Effector CD8-positive, alpha-beta T cell (primary cell): ENCODE measurements at regions not wholly inside any gene's neighbourhood (a gene's known extent, or its start where the extent isn't known, plus 50 kb on each side); places are given as distances from the start of the nearest gene placed in this dataset.
"Not testable (repeated sequence)": the region's sequence is repeated elsewhere in the genome, so short reads cannot be mapped to it uniquely, and the experiment has no call there.

Experiments
- DNase-seq: peaks from one replicate; lab custom pipeline; 2025; lab: John Stamatoyannopoulos, UW

DNA sequence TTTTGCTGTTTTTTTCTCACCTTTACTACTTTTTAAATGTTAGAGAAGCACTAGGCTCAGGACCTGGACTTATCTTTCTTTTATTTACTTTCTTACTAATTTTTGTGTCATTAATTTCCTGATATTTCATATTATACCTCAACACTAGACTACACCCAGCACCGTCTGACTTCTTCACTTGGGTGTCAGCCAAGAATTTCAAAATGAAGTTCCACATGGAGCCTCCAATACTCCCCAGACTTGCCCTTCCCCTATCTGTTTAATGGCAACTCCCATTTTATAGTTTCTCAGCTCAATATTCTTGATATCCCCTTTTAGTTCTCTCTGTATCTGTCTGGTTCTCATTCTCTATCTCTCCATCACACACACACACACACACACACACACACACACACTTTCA, 139.3 kb downstream of the USP22 start:
- not testable (repeated sequence) for DNase-seq

DNA sequence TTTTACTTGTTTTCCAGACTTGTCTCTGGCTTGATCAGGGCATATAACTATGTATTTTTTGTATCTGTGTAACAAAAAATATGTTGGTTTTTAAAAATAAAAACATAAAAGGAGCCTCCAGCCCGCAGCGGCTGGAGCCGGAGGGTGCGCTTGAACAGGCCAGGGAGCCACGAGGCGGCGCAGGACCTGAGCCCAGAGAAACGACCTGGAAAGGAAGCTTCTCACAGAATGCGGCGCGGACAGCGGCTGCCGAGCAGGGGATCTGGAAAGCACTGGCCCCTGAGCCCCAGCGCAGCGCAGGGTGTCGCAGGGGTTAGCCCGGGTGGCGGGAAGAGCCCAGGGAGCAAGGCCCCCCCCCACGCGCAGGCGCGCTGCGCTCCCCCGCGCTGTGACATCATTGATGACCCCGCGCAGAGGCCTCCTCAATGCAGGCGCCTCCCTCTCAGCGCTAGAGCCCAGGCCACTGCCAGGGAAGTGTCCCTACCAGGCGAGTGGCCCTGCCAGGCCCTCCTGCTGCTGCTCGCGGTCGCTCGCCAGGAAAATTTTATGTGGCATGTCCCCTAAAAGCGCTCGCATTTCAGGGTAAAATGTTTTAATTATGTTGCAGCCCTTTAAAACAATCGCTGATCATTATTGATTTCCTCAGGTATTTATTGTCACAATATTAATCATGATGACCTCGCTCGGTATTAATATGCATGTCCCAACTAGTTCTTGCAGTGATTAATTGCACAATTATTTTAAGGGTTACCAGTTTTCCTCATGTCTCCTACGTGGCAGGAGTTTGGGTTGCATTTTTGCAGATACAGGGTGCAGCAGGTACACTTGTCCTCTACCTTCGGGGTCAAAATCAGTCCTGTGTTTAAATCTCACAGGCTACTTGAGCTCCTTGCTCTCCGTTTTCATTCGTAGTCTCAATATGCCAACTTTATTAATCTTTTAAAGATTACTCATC, 134.2 kb downstream of the USP22 start:
- DNase-seq: peak; percentile 76

DNA sequence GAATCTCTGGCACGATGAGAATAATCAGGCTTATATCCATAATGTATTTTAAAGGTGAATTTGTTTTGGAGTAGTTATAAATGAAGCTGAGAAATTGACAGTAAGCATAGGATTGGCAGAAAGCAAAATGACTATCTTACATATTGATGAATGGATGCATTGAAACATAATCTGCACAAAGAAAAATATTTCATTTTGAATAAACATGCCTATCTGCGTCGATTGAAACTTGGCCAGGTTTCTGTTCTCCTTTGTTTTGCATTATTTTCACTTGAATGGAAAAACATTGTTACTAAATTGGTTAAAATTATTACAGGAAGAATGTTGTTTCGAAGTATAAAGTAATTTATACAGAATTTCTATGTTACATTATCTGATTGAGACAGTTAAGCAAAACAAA, 128.2 kb downstream of the USP22 start:
- DNase-seq: no peak

DNA sequence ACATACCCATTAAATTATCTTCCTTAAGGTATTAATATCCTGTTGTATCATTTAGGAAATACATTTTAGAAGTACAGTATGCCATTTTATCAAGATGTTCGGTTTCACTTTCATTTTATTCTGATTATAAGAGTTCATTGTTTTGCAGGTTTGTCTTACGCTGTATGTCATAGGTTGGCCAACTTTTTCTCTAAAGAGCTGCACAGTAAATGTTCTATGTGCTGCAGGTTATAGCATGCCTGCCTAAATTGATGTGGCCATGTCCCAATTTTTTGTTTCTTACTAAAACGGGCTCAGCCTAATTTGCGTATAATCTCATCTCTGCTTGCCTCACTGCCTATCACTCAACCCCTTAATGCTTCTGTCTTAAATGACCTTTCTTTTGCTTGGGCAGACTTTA, 126.4 kb downstream of the USP22 start:
- DNase-seq: no peak

DNA sequence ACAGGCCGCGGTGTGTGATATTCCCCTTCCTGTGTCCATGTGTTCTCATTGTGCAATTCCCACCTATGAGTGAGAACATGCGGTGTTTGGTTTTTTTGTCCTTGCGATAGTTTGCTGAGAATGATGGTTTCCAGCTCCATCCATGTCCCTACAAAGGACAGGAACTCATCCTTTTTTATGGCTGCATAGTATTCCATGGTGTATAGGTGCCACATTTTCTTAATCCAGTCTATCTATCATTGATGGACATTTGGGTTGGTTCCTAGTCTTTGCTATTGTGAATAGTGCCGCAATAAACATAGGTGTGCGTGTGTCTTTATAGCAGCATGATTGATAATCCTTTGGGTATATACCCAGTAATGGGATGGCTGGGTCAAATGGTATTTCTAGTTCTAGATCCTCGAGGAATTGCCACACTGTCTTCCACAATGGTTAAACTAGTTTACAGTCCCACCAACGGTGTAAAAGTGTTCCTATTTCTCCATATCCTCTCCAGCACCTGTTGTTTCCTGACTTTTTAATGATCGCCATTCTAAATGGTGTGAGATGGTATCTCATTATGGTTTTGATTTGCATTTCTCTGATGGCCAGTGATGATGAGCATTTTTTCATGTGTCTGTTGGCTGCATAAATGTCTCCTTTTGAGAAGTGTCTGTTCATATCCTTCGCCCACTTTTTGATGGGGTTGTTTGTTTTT, 125.1 kb downstream of the USP22 start:
- not testable (repeated sequence) for DNase-seq

DNA sequence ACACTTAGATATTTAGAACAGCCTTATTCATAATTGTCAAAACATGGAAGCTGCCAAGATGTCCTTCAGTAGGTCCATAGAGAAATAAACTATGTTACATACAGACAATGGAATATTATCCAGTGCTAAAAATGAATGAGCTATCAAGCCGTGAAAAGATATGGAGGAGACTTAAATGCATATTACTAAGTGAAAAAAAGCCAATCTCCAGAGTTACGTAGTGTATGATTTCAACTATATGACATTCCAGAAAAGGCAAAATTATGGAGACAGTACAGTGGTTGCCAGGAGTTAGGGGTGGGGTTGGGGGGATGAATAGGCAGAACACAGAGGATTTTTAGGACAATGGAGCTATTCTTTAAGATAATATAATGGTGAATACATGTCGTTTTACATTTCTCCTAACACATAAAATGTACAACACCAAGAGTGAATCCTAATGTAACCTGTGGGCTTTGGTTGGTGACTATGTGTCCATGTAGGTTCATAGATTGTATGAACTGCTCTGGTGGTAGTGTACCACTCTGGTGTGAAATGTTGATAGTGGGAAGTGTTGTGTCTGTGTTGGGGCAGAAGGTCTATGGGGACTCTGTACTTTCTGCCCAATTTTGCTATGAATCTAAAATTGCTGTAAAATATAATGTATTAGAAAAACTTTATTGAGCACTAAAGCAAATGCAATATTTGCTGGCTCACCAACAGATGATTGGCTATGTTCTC, 122.6 kb downstream of the USP22 start:
- DNase-seq: no peak

DNA sequence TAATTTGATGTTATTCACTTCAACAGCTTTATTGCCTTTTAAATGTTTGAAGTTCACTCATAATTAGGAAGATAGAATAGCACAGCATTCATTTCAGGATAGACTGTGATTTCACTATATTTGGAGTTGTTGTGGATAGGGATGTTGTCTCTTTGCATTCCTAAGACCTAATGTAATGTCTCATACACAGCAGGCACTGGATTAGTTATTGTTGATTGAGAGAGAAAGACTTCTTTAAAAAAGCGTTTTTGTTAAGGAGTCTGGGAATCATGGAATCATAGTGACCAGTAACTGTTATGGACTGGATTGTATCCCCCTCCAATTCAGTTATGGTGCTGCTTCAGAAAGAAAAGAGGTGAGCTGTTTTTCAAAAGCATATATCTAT, 122.0 kb downstream of the USP22 start:
- no peak for DNase-seq

DNA sequence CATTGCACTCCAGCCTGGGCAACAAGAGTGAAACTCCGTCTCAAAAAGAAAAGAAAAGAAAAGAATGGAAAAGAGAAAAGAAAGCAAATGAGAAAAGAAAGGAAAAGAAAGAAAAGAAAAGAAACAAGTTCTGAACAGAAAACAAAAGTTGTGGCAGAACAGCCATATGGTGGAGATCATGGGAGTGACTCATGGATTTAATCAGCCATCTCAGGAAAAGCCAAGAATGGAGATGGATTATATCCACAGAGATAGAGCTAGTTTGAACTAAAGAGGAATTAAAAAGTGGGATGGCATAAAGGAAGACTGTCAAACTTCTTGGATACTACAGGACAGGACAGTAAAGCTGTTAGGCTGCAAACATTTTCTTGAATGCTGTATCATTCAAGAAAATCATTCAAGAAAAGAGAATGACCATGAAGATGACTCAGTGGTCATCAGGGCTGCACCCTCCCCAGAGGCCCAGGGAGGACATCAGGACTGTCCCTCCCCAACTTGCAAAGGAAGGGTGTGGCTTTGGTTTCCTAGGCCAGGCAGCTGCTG, 120.6 kb downstream of the USP22 start:
- DNase-seq: no peak

DNA sequence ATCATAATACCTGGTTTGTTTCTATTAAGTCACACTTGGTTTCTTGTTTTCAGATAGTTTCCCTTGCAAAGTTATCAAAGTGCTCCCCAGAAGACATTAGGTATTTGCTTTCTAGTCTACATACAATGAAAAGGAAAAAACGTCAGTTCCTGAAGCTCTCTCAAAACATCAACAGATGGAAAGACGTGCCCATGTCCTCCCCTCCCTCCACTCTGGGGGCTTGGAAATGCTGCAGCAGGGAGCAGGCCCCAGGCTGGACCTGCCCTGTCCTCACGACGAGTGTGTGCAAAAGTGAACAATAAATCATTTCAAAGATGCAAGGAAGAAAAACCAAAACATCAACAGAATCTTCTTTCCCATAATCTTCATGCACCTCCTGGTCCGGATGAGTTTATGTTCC, 118.5 kb downstream of the USP22 start:
- no peak for DNase-seq

DNA sequence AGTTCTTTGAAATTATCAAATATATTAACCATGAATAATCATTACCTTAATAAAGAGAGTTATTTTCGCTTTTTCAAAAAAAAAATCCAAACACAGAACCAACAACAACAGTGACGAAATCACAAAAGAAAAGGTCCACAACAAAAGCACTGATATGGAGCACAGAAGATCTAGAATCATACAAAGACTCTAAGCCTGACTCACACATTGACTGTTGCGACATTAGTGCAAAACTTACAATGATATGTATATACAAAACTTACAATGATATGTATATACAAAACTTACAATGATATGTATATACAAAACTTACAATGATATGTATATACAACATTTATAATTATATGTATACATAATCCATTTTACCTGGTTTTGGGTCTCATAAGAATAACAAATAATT, 117.7 kb downstream of the USP22 start:
- no peak for DNase-seq

DNA sequence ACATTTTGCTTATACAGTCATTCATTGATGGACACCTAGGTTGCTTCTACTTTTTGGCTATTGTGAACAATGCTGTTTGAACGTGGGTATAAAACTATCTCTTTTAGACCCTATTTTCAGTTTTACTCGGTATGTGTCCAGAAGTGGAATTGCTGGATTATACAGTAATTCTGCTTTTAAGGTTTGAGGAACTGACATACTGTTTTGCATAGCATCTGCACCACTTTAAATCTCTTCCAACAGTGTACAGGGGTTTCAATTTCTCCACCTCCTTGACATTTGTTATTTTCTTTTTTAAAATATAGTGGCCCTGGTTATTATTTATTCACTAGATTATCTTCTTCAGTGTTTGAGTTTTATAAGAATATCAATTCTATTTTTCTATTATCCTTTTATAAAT, 116.9 kb downstream of the USP22 start:
- DNase-seq: no peak

DNA sequence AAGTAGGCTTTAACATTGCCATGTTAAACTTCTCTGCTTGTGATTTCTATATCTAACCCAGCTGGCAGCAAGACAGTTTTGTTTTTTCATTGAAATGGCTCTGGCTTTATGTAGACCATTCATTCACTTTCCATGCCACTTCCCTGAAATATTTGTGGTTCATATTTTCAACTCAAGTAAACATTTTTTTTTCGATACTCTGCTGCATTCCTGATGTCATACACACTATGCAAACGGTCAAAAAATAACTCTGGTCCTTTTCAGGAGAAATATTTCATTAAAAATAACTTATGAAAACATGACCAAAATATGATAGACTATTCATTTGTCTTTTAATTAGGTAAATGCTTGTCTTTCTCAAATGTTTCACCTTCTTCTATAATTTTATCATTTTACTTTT, 116.3 kb downstream of the USP22 start:
- no peak for DNase-seq

DNA sequence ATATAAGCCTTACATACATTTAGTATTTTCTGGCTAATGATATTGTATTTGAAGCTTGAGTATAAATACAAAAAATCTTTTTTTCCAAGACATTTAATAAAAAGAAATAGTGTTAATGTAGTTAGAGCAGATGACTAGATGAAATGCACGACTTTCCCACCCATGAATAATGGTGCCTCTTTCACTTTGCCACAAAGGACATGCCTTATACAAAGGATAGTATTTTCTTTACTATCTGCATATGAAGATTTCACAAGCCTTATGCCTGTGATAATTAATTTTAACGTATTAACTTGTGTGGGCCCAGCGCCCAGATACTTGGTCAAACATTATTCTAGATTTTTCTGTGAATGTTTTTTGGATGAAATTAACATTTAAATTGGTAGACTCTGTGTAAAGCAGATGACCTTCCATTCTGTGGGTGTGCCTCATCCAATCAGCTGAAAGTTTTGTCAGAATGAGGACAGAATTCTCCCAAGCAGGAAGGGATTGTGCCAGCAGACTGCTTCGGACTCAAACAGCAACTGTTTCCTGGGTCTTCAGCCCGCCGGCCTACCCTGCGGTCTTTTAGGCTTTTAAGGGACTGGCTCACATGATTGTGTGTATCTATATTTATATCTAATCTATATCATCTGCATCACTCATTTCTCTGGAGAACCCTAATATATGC, 115.4 kb downstream of the USP22 start:
- no peak for DNase-seq

DNA sequence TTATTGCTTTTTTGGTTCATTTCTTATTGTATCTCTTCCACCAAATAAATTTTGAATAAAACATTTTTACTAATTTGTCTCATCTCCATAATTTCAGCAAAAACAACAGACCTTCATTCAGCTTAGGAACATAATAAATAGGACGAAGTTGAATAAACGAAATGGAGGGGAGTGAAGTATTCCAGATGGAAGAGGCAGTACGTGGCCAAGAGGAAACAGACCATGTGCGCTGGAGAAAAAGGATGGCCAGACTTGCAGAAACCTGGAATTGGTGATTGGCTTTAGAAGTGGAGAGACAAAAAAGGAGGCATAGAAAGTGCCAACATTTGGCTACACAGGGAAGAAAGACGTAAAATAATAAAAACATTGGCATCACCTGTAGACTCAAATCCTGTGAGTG, 113.5 kb downstream of the USP22 start:
- DNase-seq: no peak

DNA sequence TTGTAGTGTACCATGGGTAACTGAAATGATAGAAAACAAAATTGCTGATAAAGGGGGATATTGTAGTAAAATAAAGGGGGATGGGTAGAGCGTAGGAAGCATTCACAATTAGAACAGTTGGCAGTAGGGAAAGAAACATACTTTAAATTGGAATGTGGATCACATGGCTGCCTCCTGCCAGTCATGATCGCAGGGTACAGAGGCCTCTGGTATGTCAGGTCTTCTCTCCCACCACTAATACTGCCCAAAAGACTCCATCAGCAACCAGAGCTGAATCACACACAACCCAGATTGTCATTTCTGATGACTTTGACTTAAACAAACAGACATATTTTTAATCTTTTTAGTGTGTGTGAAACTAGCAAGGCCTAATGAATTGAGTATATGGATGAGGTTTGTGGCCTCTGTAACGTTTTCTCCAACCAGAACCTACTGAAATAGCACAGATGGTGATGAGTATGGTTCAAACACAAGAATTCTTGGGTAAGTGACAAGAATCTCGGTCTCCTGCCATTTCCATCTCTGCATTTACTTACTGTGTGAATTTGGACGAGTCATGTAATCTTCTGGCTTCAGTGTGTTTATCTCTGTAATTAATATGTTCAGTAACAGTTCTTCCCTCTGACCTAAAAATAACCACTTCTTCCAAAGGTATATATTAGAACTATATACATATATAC, 112.6 kb downstream of the USP22 start:
- DNase-seq: no peak

DNA sequence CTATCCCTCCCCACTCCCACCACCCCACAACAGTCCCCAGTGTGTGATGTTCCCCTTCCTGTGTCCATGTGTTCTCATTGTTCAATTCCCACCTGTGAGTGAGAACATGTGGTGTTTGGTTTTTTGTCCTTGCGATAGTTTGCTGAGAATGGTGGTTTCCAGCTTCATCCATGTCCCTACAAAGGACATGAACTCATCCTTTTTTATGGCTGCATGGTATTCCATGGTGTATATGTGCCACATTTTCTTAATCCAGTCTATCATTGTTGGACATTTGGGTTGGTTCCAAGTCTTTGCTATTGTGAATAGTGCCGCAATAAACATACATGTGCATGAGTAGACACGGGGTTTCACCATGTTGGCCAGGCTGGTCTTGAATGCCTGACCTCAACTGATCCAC, 109.8 kb downstream of the USP22 start:
- not testable (repeated sequence) for DNase-seq

DNA sequence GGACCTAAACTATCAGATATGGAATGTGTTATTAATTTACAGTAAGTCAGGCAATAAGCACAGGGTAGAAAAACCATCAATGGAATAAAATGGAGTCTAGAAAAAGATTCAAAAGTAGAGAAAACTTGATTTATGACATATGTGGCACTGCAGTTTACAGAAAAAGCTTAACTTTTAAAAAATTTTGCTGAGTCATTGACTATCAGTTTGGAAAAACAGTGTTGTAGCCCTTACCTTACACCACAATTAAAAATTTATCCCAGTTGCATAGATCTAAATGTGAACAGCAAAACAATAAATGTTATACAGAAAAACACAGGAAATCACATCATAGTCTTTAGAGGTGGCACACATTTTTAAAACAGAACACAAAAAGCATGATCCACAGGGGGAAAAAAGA, 108.5 kb downstream of the USP22 start:
- no peak for DNase-seq

DNA sequence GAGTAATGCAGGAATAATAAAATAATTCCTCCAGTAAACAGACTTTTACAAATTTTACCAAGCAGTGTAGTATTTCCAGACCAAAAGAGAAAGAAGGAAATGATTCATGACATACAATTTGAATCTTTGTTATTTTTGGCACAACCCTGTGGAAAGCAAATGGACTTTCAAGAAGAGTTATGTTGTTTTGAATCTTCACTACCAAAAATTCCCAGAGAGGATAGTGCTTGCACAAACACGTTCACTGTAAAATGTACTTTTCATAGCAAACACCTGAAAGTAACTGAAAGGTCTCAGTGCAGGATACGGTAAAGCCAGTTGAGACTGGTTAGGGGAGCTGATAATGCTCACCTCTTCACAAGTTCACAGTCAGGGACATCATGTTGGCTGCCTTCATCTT, 107.1 kb downstream of the USP22 start:
- DNase-seq: no peak

DNA sequence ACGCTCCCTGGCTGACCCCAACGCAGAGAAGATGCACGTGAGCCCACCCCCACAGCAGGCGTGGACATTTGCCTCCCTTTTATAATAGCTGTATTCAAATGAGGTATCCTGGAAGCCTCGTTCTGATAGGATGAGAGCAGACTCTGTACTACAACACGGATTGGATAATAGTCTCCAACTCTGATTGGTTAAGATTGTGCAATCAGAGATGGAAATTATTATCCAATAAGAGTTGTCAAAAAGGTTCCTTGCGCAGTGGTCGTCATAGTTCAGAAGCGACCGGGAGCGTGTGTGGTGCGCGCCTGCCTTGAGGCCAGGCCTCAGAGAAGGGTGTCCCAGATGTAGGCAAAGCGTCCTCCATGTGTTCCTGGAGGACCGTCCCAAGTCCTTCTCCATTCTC, 104.6 kb downstream of the USP22 start:
- no peak for DNase-seq

DNA sequence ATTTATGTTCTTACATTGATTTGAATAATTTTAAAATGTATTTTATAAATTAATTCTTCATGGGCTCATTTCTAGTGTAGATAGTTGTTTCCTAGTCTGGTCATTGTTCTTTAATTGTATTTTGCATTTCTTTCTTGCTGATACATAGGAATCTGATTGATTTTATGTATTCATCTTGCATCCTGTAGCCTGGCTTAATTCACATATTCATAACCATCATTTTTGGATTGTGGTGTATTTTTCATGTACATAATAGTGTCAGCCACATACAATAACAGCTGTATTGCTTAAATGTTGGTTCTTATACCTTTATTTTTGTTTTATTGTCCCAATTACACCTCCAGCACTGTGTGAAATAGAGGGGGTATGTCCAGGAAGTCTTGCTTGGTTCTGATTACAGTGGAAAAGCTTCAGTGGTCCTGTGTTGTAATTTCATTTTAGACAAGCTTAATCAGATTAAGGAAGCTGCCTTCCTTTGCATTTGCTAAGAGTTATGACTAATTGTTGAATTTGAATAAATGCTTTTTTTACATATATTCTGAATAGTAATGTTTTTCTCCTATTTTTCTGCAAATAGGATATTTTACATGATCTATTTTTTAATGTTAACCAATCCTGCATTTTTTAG, 103.7 kb downstream of the USP22 start:
- no peak for DNase-seq

DNA sequence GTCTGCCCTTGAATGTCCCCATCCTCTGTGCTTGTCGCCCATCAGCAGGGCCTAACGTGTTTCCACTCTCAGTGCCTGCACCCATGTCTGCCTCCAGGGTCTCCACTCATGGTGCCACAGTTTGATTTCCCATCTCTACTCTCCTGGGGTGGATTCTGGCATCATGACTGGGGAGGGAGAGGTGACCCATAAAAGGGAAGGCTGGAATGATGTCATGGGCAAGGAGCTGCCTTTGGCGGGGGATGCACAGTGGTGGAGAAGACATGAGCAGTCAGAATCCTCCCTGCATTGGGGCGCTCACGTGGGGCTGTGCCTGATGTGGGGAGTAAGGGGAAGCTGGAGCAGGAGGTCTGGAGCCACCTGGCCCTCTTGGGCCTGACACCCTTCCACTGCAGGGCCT, 100.9 kb downstream of the USP22 start:
- DNase-seq: no peak
